HG03521 (cell line): ENCODE measurements at regions not wholly inside any gene's neighbourhood (a gene's known extent, or its start where the extent isn't known, plus 50 kb on each side); places are given as distances from the start of the nearest gene placed in this dataset.
"Not testable (repeated sequence)": the region's sequence is repeated elsewhere in the genome, so short reads cannot be mapped to it uniquely, and the experiment has no call there.

Experiments used
- ATAC-seq: cut with Tn5 transposase; IDR thresholded peaks from one replicate; pipeline ENCODE4 v1.9.1; 2021; ENCODE audit warnings: mild to moderate bottlenecking, moderate library complexity; ENCODE audit not compliant: unreplicated experiment

GRCh38 chr3:191958980-191959671 lies 498.2 kb downstream of the PYDC2 start:
- peak; percentile 63 for ATAC-seq

- ATAC-seq: no peak
Observed at GRCh38 chr3:191959876-191960413, 499.0 kb downstream of the PYDC2 start.

- ATAC-seq: no peak
Observed at GRCh38 chr3:191961022-191961421, 500.1 kb downstream of the PYDC2 start.

- ATAC-seq: no peak
Observed at GRCh38 chr3:191961529-191961928, 500.6 kb downstream of the PYDC2 start.

- no peak for ATAC-seq
Observed at GRCh38 chr3:191962324-191962723, 501.4 kb downstream of the PYDC2 start.

GRCh38 chr3:191963182-191963581 lies 502.2 kb downstream of the PYDC2 start:
- no peak for ATAC-seq

- no peak for ATAC-seq
Observed at GRCh38 chr3:191966556-191966955, 505.6 kb downstream of the PYDC2 start.

- no peak for ATAC-seq
Observed at GRCh38 chr3:191968299-191968698, 507.3 kb downstream of the PYDC2 start.

GRCh38 chr3:191972714-191973398 lies 511.9 kb downstream of the PYDC2 start:
- ATAC-seq: no peak

- no peak for ATAC-seq
Observed at GRCh38 chr3:191973820-191974219, 512.9 kb downstream of the PYDC2 start.

- no peak for ATAC-seq
Observed at GRCh38 chr3:191975936-191976335, 515.0 kb downstream of the PYDC2 start.

- no peak for ATAC-seq
Observed at GRCh38 chr3:191980443-191980842, 519.5 kb downstream of the PYDC2 start.

- no peak for ATAC-seq
Observed at GRCh38 chr3:191982481-191982880, 521.5 kb downstream of the PYDC2 start.

GRCh38 chr3:191985691-191986090 lies 524.7 kb downstream of the PYDC2 start:
- no peak for ATAC-seq

- no peak for ATAC-seq
Observed at GRCh38 chr3:191987831-191988350, 526.9 kb downstream of the PYDC2 start.

- not testable (repeated sequence) for ATAC-seq
Observed at GRCh38 chr3:191993952-191994351, 533.0 kb downstream of the PYDC2 start.

GRCh38 chr3:191997093-191997492 lies 536.1 kb downstream of the PYDC2 start:
- no peak for ATAC-seq

- ATAC-seq: no peak
Observed at GRCh38 chr3:191997579-191998268, 536.8 kb downstream of the PYDC2 start.

- ATAC-seq: no peak
Observed at GRCh38 chr3:192001218-192001617, 540.3 kb downstream of the PYDC2 start.

GRCh38 chr3:192005989-192006388 lies 545.0 kb downstream of the PYDC2 start:
- ATAC-seq: no peak

GRCh38 chr3:192009903-192010302 lies 548.9 kb downstream of the PYDC2 start:
- ATAC-seq: no peak
